Right renal cortex interstitium (tissue), 3 donors: ENCODE measurements at regions not wholly inside any gene's neighbourhood (a gene's known extent, or its start where the extent isn't known, plus 50 kb on each side); places are given as distances from the start of the nearest gene placed in this dataset.
"Not testable (repeated sequence)": the region's sequence is repeated elsewhere in the genome, so short reads cannot be mapped to it uniquely, and the experiment has no call there.

Experiments used
- DNase-seq, 3 donors: peaks; one replicate each; pipeline ENCODE4 v3.0.0-alpha.2; 2013; ENCODE audit warnings: low read depth in 3 of 3, low spot score in 2 of 3

DNA sequence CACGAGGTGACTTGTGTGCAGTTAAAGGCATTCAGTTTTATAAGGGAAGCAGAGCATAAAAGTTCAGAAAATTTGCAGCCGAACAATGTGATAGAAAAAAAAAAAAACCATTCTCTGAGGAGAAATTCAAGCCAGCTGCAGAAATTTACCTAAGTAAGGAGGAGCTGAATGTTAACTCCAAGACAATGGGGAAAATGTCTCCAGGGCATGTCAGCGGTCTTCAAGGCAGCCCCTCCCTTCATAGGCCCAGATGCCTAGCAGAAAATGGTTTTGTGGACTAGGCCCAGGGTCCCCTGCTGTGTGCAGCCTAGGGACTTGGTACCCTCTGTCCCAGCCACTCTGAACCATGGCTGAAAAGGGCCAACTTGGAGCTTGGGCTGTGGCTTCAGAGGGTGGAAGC lies 1764.0 kb downstream of the C4orf33 start:
- no peak for DNase-seq

DNA sequence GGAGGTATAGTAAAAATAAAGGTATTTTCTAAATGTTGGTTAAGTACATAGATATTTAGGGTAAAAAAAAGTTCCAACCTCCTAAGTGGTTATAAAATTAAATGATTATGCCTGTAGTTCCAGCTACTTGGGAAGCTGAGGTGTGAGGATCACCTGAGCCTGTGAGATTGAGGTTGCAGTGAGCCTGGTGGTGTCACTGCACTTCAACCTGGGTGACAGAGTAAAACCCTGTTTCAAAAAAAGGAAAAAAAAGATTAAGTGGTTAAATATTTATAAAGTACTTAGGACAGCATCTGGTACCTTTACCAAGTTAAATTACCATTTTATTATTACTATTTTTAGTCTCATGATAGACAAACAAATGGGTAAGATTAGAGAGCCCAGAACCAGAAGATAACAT lies 1801.0 kb downstream of the C4orf33 start:
- DNase-seq = no peak

DNA sequence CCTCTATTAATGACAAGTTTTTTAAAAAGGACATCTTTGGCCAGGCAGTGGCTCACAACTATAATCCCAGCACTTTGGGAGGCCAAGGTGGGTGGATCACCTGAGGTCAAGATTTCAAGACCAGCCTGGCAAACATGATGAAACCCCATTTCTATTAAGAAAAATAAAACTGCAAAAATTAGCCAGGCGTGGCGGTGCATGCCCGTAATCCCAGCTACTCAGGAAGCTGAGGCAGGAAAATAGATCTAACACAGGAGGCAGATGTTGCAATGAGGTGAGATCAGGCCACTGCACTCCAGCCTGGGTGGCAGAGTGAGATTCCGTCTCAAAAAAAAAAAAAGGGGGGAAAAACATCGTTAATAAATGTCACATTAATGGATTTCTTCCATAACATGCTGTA lies 1805.4 kb downstream of the C4orf33 start:
- no peak for DNase-seq

DNA sequence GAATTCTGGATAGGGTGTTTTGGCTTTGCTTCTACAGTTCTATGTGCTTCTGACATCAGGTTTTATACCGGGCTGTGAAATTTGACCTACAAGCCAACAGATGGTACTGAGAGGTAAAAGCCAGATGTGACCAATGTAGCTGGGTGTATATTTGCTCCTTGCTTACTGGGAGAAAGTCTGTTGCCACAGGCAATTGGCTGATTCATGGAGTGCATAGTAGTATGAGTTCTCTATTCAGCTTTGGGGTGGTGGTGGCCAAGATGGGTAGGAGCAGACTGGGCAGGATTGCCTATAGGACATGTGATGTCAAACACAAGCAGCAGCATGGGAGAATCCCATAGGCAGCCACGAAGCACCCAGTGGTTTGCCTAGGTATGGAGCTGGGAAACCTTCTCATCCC lies 1827.0 kb downstream of the C4orf33 start:
- no peak for DNase-seq

DNA sequence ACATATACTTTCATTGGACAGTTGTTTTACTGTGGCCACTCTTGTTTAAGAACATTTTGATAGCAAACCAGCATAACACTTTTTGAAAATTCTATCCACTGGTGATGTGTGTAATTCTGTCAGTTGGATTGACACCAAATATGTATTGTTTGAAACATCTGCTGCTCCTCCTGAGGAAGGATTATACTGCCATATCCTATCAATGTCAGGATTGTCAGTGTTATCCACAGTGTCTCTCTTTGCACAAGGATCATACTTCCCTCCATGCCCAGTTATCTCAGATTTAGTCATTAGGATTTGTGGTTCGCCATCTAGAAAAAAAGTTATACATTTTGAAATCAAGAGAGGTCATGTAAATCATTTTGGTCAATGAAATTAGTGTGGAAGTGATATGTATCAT lies 1859.6 kb downstream of the C4orf33 start:
- no peak for DNase-seq

DNA sequence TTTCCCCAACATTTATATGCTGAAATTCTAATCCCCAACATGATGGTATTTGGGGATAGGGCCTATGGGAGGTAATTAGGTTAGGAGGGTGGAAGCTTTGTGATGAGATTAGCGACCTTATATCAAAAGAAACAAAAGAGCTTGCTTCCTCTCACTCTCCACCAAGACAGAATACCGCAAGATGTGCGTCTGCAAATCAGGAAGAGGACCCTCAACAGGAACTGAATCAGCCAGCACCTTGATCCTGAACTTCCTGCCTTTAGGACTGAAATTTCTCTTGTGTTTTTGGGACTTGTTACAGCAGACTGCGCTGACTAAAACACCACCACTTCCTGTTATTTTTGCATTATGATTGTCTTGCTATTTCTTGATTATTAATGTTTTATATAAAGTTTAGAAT lies 1889.4 kb downstream of the C4orf33 start:
- DNase-seq = no peak

DNA sequence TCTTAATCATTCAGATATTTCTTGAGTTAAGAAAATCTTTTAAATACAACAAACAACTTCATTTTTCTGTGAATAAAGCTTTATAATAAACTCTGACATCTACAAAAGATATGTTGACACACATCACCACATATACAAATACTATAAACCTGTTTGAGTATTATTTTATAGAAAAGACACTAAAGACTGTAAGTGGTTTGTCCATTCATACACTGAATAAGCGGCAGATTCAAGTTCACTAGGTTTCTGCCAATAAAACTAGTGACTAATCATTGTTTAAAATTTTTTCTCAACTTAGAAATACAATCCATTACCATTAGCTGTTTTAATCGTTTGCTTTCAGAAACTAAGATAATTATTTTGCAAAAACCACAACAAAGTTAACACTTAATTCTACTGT lies 1900.0 kb downstream of the C4orf33 start:
- DNase-seq = no peak

DNA sequence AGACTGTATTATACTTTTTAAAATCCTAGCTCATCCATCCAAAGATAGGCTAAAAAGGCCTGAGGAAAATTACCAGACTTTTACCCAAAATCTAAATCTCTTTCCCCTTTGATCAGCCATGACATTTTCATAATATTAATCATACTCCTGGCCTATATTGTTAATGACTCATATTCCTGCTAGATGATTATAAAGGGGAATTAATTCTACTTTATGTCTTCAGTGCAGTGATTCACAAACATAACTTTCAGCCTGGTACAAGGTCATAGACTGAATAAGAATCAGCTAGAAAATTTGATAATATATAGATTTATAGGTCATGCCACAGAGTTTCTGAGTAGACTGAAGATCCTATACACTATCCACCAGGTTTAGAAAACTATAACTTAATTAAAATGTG lies 1905.4 kb downstream of the C4orf33 start:
- no peak for DNase-seq

DNA sequence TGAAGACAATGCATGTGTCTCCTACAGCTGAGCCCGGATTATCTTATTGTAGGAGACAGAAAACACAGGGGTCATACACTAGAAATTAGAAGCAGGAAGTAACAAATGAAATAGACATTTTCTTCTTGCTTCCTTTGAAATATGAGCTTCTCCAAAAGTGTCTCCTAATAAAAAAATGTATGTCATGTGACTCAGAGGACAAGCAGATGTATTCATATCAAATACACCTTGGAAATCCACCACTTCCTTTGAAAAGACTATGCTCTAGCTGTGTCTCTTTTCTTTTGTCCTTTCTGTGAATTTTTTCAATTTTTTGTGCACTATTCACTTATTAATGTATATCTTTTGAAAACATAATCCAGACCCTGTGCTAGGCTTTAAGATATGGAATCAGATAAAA lies 1906.2 kb downstream of the C4orf33 start:
- no peak for DNase-seq

DNA sequence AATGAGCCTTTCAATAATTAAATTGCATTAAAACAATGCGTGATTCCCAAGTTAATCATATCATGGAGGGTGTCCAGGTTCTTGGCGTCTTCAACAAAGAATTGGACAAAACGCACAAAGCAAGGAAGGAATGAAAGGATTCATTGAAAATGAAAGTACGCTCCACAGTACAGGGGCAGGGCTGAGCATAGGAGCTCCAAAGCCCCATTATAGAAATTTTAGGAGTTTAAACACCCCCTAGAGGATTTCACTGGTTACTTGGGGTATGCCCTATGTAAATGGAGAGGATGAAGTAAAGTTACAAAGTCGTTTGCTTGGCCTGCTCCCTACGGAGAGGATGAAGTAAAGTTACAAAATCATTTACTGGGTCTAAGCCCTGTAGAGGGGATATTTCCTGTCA lies 1910.4 kb downstream of the C4orf33 start:
- no peak for DNase-seq

DNA sequence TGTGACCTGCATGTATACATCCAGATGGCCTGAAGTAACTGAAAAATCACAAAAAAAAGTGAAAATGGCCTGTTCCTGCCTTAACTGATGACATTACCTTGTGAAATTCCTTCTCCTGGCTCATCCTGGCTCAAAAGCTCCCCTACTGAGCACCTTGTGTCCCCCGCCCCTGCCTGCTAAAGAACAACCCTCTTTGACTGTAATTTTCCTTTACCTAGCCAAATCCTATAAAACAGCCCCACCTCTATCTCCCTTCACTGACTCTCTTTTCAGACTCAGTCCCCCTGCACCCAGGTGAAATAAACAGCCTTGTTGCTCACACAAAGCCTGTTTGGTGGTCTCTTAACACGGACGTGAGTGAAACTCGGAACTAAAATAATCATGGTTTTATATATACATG lies 1916.0 kb downstream of the C4orf33 start:
- not testable (repeated sequence) for DNase-seq

DNA sequence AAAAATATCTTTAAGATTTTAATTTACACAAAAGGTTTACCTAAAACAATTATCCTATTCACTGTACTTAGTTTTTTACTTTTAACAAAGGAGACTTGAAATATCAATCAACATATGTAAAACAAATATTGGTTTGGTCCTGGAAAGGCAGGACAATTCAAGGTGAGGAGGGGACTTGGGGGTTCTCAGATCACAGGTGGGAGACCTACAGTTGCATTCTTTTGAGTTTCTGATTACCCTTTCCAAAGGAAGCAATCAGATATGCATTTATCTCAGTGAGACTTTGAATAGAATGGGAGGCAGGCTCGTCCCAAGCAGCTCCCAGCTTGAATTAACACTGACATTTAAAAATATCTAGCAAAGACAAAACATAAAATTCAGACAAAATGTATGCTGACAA lies 1917.3 kb downstream of the C4orf33 start:
- no peak for DNase-seq

DNA sequence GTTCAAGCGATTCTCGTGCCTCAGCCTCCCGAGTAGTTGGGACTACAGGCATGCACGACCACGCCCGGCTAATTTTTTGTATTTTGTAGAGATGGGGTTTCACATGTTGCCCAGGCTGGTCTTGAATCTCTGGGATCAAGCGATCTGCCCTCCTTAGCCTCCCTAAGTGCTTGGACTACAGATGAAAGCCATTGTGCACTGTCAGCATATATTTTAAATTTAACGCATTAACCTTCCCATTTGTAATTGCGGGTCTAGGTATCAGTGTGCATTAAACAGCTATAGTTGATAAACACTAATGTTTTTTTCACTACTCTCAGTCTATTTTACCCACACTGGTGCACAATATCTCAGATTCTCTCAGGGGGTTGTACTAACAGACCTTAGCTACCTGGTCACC lies 1930.8 kb downstream of the C4orf33 start:
- DNase-seq = no peak

DNA sequence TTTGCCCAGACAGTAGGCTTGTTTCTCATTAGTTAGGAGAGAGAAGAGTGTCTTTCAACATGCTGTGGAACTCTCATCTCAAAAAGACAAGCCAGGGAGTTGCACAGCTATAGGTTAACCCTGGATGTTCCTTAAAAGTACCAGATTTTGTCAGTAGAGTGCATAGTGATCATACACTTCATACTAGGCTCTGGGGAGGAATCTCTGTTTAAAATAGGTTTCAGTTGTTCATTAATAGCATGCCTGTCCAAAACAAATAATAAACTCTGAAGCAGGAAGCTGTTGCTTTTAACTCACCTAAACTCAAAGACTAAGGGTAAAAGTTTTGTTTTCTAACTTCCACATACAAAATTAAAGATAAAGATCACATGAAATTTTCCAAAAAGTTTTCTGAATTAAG lies 1948.4 kb downstream of the C4orf33 start:
- DNase-seq = no peak

DNA sequence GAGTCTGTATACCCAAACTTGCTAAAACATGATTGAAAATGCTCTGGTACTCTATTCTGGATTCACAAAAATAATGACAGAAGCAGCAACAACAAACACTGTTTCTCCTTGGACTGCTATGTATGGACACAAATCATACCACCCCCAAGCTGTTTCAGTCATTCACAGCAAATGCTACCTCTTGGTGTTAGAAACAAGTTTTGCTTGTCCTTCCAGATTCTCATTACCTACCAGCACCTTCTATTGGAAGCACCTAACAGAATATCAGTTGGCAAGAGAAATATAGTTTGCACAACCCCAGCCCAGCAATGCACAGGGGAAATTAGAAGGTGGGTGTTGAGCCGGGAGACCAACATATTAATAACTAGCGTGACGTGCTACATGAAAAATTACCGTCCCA lies 1950.9 kb downstream of the C4orf33 start:
- no peak for DNase-seq

DNA sequence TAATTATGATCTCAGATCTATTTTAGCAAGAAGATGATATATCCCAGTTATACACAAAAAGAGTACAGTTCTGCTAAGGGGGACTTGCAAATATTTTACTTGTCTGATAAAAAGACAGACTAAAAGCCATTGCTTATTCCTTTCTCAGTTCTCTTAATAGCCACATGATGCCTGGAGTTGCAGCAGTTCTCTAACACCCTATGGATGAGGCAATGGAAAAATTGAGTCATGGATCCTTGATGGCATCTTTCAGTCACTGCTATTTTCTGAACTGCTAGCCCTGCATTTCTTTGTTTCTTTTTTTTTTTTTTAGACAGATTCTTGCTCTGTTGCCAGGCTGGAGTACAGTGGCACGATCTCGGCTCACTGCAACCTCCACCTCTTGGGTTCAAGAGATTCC lies 1956.7 kb downstream of the C4orf33 start:
- DNase-seq = no peak

DNA sequence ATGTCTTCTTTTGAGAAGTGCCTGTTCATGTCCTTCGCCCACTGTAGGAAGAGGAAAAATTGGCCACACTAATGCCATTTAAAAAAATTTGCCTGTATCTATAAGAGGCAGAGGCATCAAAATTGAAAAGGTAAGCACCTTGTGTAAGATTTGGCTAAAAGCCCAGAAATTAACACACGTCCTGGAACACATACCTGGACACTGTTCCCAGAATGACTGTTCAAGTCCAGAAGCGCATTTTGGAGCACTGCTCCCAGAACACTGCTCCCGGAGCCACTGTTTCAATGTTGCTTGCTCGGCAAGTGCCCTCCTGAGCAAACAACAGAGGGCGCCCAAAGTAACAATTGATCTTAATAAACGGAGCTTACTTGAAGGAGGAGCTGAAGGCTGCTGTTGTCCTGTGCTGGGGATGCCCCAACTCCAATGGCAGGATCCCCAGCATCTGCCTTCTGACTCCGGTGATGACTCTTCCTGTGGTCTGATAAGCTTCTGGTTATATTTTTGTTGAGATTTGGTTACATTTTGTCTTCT lies 1958.6 kb downstream of the C4orf33 start:
- DNase-seq = no peak

DNA sequence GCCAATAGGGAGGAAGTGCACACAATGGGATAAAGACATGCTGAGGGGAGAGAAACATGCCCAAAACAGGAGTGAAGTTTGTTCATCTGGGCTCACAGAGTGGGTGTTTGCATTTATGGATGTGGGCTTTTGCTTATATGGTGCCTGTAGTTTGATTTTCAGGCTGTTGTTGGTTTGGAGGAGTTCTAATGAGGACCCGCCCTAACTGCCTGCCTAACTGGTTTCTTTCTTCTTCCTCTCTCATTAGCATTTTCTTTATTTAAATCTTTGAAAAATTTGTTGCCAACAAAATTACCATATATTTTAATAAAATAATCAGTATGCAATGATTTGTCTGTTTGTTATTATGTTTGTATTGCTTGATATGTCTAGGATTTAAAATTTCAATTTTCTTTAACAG lies 1965.8 kb downstream of the C4orf33 start:
- no peak for DNase-seq

DNA sequence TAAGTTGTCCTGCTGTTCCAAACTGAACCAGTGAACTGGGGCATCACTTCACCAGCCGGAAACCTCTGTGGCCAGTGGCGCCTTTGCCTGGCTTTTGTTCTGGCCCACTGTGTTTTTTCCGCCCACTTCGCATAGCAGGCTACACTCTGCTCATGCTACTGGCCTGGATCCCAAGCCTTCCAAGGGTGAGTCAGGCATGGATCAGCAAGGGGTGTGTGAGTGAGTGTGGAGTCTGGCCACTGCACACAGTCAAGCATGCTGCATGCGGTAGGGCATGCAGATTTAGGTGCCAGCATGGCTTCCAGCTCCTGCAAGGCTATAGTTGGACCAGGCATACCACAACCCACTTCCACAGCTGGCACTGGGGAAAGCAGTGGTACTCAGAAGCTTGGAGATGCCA lies 1967.9 kb downstream of the C4orf33 start:
- no peak for DNase-seq

DNA sequence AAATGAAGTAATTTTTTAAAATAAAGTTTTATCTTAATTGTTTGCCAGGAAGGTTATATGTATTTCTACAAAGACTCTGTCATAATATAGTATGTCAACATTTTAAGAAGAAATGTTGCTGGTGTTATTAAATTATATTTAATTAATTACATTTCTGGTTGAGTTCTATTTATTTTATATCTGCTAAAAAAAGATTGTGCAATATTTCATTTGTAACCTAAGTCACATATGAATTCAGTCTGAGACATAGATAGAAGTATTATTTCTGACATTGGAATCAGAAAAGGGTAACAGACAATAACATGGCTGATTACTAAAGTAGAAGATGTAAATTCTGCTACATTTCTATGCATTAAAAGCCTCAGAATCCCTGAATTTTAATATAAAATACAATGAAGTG lies 1985.1 kb downstream of the C4orf33 start:
- DNase-seq = no peak

DNA sequence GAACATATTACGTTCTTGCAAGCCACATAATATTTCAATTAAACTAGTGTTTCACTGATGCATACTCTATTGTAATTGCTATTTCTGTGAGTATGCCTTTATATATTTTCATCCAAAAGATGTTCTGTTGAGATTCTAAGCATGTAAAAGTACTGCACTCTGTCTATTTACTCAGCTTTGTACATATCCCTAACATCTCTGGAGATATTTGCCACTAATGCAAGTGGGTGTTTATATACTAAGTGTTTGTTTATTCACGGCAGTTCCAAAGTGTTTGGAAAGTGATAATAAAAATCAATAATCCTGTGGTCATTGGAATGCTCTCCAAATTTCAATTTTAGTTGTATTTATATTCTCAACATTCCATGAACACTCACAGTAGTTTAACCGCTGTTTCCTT lies 1989.0 kb downstream of the C4orf33 start:
- no peak for DNase-seq

DNA sequence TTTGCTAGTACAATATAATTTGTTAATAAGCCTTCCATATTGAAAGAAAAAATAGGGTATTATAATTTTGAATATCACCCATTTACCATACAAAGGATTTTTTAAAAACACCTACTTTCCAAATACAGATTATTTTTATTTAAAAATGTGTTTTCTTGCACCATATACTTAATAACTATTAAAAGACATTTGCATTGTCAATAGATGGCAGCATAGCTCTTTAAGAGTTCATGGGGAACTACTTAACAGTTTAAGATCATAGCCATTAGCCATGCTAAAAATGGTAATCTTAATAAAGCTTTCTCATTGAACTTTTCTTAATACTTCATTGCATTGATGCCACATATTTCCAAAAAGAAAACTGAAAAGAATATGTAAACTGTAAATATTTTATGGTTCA lies 1995.9 kb downstream of the C4orf33 start:
- DNase-seq = peak; percentile 6 to 8 (median 7)

DNA sequence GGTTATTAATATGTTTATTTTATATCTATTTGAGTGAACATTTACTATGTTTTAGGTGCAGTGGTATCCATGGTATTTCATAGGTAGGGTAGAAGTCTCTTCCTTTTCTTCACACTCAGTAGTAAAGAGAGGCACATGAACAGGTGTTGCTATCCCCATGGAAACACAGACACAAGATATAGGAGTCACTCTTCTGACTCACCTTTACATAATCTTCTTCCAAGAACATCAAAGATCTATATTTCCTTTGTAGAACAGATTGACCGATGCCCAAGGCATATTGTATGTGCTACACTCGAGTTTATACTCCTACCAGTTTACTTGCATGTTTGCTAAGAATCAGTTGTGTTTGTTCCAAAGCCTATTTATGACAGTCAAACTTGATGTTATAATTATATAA lies 1997.4 kb downstream of the C4orf33 start:
- no peak for DNase-seq

DNA sequence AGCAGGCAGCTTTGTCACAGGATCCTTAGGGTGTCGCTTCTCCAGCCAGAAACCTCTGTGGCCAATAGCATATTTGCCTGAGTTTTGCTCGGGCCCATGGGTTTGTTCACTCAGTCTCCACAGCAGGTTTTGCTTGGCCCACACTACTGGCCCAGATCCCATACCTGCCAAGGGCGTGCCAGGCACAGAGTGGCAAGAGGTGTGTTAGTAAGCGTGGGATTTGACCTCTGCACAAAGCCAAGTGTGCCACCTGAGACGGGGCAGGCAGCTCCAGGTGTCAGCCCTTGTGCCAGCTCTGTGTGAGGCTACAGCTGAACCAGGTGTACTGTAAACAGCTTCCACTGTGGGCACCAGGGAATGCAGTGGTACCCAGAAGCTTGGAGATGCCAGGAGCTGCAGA lies 2003.0 kb downstream of the C4orf33 start:
- DNase-seq = no peak
